ENCODE measurements at regions not wholly inside any gene's neighbourhood (a gene's known extent, or its start where the extent isn't known, plus 50 kb on each side); places are given as distances from the start of the nearest gene placed in this dataset.

DNA sequence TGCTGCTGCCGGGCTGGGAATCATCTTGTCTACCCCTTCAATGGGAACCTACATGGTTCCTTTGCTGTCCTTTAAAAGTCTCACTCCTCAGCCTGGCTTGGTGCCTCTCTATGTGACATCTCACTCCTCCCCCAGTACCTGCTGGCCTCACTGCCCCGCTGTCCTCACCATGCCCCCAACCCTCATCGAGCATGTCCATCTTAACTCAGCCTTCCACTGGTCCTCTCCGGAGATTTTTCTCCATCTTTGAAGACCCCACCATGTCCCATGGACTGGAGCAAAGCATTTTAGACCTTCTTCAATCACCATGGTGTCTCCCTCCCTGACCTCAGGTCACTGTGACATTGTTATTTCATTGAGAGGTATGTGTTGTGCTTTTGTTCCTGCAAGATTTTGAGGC, 58.1 kb upstream of the SIX3 start:
- H3K27me3 Mint-ChIP-seq (ENCODE audit: unreplicated experiment): peaks cover 15% of the 10 kb centered on the region
- intact Hi-C loops (cut with micrococcal nuclease; ENCODE audit: unreplicated experiment): no loop called here
- H3K27ac Mint-ChIP-seq (ENCODE audit: unreplicated experiment): no peak overlapping the region
- TF ChIP-seq, protein P1, sequence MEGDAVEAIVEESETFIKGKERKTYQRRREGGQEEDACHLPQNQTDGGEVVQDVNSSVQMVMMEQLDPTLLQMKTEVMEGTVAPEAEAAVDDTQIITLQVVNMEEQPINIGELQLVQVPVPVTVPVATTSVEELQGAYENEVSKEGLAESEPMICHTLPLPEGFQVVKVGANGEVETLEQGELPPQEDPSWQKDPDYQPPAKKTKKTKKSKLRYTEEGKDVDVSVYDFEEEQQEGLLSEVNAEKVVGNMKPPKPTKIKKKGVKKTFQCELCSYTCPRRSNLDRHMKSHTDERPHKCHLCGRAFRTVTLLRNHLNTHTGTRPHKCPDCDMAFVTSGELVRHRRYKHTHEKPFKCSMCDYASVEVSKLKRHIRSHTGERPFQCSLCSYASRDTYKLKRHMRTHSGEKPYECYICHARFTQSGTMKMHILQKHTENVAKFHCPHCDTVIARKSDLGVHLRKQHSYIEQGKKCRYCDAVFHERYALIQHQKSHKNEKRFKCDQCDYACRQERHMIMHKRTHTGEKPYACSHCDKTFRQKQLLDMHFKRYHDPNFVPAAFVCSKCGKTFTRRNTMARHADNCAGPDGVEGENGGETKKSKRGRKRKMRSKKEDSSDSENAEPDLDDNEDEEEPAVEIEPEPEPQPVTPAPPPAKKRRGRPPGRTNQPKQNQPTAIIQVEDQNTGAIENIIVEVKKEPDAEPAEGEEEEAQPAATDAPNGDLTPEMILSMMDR (IDR thresholded peaks at IDR 0.05; ENCODE audit: unreplicated experiment): no peak
- no peaks in the 10 kb centered on the region for H3K4me1 Mint-ChIP-seq (ENCODE audit: low read depth, unreplicated experiment)
- no peak overlapping the region for H3K4me3 Mint-ChIP-seq (ENCODE audit: low read depth, unreplicated experiment)
- H3K9me3 Mint-ChIP-seq (ENCODE audit: low read depth, unreplicated experiment): no peaks in the 10 kb centered on the region
- BruUV-seq (replicated peaks): no TSS peak
- DNase-seq: no peak
- CTCF ChIA-PET: interaction anchor here (0.5 kb wide), 1 partner anchor 158 kb away, joined by 3 read pairs; no protein-coding TSS in a partner anchor
- no peaks in the 10 kb centered on the region for H3K36me3 Mint-ChIP-seq (ENCODE audit: insufficient read depth, unreplicated experiment)

DNA sequence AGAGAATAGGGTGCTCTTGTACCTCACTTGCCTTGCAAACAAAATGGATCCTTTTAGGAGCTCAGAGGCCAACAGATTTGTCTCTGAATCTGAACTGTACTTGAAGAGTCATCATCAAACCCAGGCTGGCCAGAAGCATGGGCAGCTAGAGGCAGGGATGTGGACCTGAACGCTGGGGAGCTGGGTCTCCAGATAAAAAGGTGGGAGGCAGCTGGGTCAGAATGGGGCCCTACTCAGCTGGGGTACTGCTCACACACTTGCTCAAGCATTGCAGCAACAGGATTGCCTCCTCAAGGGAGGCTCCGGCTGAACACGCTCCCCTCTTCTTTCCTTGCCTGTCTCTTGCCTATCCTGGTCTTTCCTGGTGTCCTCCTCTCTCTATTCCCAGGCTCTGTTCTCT, 57.3 kb upstream of the SIX3 start:
- intact Hi-C loops (cut with micrococcal nuclease; ENCODE audit: unreplicated experiment): no loop called here
- TF ChIP-seq, protein P1 (IDR thresholded peaks at IDR 0.05; ENCODE audit: unreplicated experiment): no peak
- Mint-ChIP-seq H3K27ac (ENCODE audit: unreplicated experiment) (no peak overlapping the region), H3K36me3 (ENCODE audit: insufficient read depth, unreplicated experiment) (no peaks in the 10 kb centered on the region), H3K4me3 (ENCODE audit: low read depth, unreplicated experiment) (no peak overlapping the region), H3K9me3 (ENCODE audit: low read depth, unreplicated experiment) (no peaks in the 10 kb centered on the region), H3K4me1 (ENCODE audit: low read depth, unreplicated experiment) (no peaks in the 10 kb centered on the region), H3K27me3 (ENCODE audit: unreplicated experiment) (peaks cover 15% of the 10 kb centered on the region)
- CTCF ChIA-PET: no interaction called here
- DNase-seq: no peak
- no TSS peak for BruUV-seq (replicated peaks)

DNA sequence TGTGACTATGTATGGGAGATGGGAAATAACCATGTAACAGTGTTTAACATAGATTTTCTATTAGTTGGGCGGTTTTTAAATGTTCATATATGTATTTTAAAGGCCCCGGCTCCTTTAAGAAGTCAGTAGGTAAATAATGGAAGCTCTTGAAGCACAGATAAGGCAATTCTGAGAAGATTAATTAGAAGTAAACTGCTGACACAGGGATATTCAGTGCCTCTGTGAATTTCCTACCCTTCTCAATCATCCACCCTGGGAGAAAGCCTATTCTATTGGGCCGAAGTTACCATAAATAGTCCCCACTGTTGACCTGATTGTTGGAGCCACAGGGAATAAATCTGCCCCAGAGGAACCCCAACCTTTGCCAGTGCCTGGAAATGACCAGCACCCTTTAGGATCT, 56.8 kb upstream of the SIX3 start:
- H3K27me3 Mint-ChIP-seq (ENCODE audit: unreplicated experiment): peaks cover 15% of the 10 kb centered on the region
- H3K4me1 Mint-ChIP-seq (ENCODE audit: low read depth, unreplicated experiment): no peaks in the 10 kb centered on the region
- TF ChIP-seq, protein P1 (IDR thresholded peaks at IDR 0.05; ENCODE audit: unreplicated experiment): no peak
- no TSS peak for BruUV-seq (replicated peaks)
- H3K27ac Mint-ChIP-seq (ENCODE audit: unreplicated experiment): no peak overlapping the region
- DNase-seq: no peak
- CTCF ChIA-PET: no interaction called here
- H3K36me3 Mint-ChIP-seq (ENCODE audit: insufficient read depth, unreplicated experiment): no peaks in the 10 kb centered on the region
- intact Hi-C loops (cut with micrococcal nuclease; ENCODE audit: unreplicated experiment): no loop called here
- no peak overlapping the region for H3K4me3 Mint-ChIP-seq (ENCODE audit: low read depth, unreplicated experiment)
- no peaks in the 10 kb centered on the region for H3K9me3 Mint-ChIP-seq (ENCODE audit: low read depth, unreplicated experiment)

DNA sequence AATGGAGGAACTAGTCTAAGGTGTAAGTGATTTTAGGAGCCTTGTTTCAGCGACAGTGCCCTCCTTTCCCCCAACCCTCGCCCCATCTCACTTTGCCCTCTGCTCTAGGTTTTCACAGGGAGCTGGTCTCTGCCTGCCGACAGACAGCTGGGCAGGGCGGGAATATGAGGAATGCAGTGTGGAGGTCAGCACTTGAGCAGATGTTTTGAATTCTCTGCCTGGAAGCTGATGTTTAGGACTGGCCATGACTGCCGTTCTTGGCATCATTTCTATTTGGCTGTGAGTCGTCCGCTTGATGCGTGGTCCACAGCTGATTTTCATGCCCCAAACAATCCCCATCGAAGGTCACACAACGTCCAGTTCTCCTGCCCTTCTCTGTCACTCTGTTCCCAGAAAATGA, 55.1 kb upstream of the SIX3 start:
- intact Hi-C loops (cut with micrococcal nuclease; ENCODE audit: unreplicated experiment): no loop called here
- peaks cover 3% of the 10 kb centered on the region for H3K9me3 Mint-ChIP-seq (ENCODE audit: low read depth, unreplicated experiment)
- CTCF ChIA-PET: interaction anchor here (0.6 kb wide), 1 partner anchor 91 kb away, joined by 6 read pairs; no protein-coding TSS in a partner anchor
- H3K36me3 Mint-ChIP-seq (ENCODE audit: insufficient read depth, unreplicated experiment): no peaks in the 10 kb centered on the region
- TF ChIP-seq, protein P1 (IDR thresholded peaks at IDR 0.05; ENCODE audit: unreplicated experiment): no peak
- no peak overlapping the region for H3K4me3 Mint-ChIP-seq (ENCODE audit: low read depth, unreplicated experiment)
- BruUV-seq (replicated peaks): no TSS peak
- DNase-seq: no peak
- peaks cover 15% of the 10 kb centered on the region for H3K27me3 Mint-ChIP-seq (ENCODE audit: unreplicated experiment)
- no peaks in the 10 kb centered on the region for H3K4me1 Mint-ChIP-seq (ENCODE audit: low read depth, unreplicated experiment)
- no peak overlapping the region for H3K27ac Mint-ChIP-seq (ENCODE audit: unreplicated experiment)

Data from Calu3 (cell line).